Heart left ventricle (tissue), 16 donors: ENCODE measurements at regions not wholly inside any gene's neighbourhood (a gene's known extent, or its start where the extent isn't known, plus 50 kb on each side); places are given as distances from the start of the nearest gene placed in this dataset.

Source experiments
- ATAC-seq, 4 donors: fragments of 200-7000 bp; cut with Tn5 transposase; one replicate each; pipeline ENCODE4 v1.9.1; 2020 to 2022; ENCODE audit warnings: moderate library complexity in 4 of 4, mild to moderate bottlenecking in 3 of 4, moderate number of reproducible peaks in 1 of 4
- DNase-seq, 5 donors: peaks; one replicate each; pipeline ENCODE4 v3.0.0-alpha.2; 2020
- H3K27ac ChIP-seq, 12 donors: fragments of 200-600 bp; sonication (generic) in 4 of 12; one replicate each; pipeline versions ENCODE4 v1.5.0 to v1.8.0; 2016 to 2022; ENCODE audit warnings: mild to moderate bottlenecking in 2 of 12
- H3K27me3 ChIP-seq, 9 donors: fragments of 200-600 bp; sonication (generic) in 2 of 9; one replicate each; pipeline versions ENCODE4 v1.5.1 to v1.8.0; 2016 to 2022; ENCODE audit warnings: mild to moderate bottlenecking in 3 of 9
- H3K36me3 ChIP-seq, 9 donors: fragments of 200-600 bp; sonication (generic) in 2 of 9; one replicate each; pipeline versions ENCODE4 v1.5.0 to v1.8.0; 2018 to 2022; ENCODE audit warnings: mild to moderate bottlenecking in 2 of 9
- H3K4me1 ChIP-seq, 12 donors: fragments of 200-600 bp; sonication (generic) in 4 of 12; one replicate each; pipeline versions ENCODE4 v1.5.0 to v1.8.0; 2016 to 2022; ENCODE audit warnings: mild to moderate bottlenecking in 3 of 12
- H3K4me3 ChIP-seq, 12 donors: fragments of 200-600 bp; sonication (generic) in 4 of 12; one replicate each; pipeline versions ENCODE4 v1.5.0 to v1.8.0; 2017 to 2022; ENCODE audit warnings: mild to moderate bottlenecking in 9 of 12, moderate library complexity in 4 of 12
- H3K9me3 ChIP-seq, 12 donors: fragments of 200-600 bp; sonication (generic) in 4 of 12; one replicate each; pipeline versions ENCODE4 v1.5.0 to v1.8.0; 2016 to 2022; ENCODE audit warnings: mild to moderate bottlenecking in 1 of 12
- CTCF ChIP-seq, 12 donors: fragments of 200-600 bp; sonication (generic) in 4 of 12; IDR thresholded peaks; one replicate each; pipeline versions ENCODE4 v1.5.0 to v1.8.0; 2018 to 2022; ENCODE audit warnings: antibody characterized with exemption in 12 of 12, mild to moderate bottlenecking in 5 of 12
- POLR2A ChIP-seq, 2 donors: fragments of 450-650 bp; IDR thresholded peaks; one replicate each; pipeline ENCODE4 v1.6.1; 2017; ENCODE audit warnings: antibody characterized with exemption in 2 of 2, mild to moderate bottlenecking in 2 of 2, moderate library complexity in 2 of 2
- WGBS, 4 donors: extraction: QIAGEN DNeasy Blood & Tissue Kit in 2 of 4; methylation state at CpG; one replicate each; pipeline versions ENCODE4 v1.1.5 to v1.1.7; 2013 to 2018; 5-methylcytosine and 5-hydroxymethylcytosine counted together
- intact Hi-C, 10 donors: fragments of 100-400 bp; cut with DNase I; formaldehyde crosslinking; loops; one replicate each; pipeline versions ENCODE4 v1.11.1 to v1.14.2; 2022
- donor health status: ischemic (EF 13 %, LVEDD 7.1; RV severe dilation, severe dysfunction).
- donor health status: healthy with polysubstance abuse.
- donor health status: DM: no; HTN: yes; CAD: no.
- donor health status: DM: no; HTN: no; CAD: no.
- donor health status: ischemic (EF 25% LVEDD 6.9; RV normal size, moderate dysfunction).
- donor health status: ischemic (EF 25% LVEDD 5.7; RV mildly dilated, moderate dysfunction).
- donor health status: healthy.
- donor health status: DM: yes; HTN: yes; CAD: no.
- donor health status: ischemic (EF 35%, LVEDD 5.7; RV mildly dilated, moderate dysfunction).
- donor health status: nonischemic (EF 11% LVEDD 7.7; RV severe dilation, severe dysfunction).
- donor health status: DM: yes; HTN: yes; CAD: no.
- donor health status: PGD.
- donor health status: ischemic (EF 29% LVEDD 5.4; RV normal size, mild dysfunction).
- donor health status: nonischemic (EF 23%, LVEDD 6.1; RV moderate dilation, normal function).

- DNase-seq (no peak), ATAC-seq (no peak)
- Histone ChIP-seq H3K27me3 (no peaks in the 10 kb centered on the region), H3K27ac (no peak overlapping the region), H3K9me3 (no peaks in the 10 kb centered on the region), H3K36me3 (no peaks in the 10 kb centered on the region), H3K4me1 (no peaks in the 10 kb centered on the region), H3K4me3 (no peak overlapping the region)
- 79 to 84% (median 81%) methylated on average over 3 of the region's 3 CpGs for WGBS, 4 donors
- intact Hi-C loops, result no loop called here
- no peak for TF ChIP-seq CTCF (IDR thresholded peaks at IDR 0.05)
- TF ChIP-seq POLR2A (IDR thresholded peaks at IDR 0.05), result no peak
Observed at GRCh38 chr11:26072614-26073153, 259.2 kb upstream of the ANO3 start.

DNA sequence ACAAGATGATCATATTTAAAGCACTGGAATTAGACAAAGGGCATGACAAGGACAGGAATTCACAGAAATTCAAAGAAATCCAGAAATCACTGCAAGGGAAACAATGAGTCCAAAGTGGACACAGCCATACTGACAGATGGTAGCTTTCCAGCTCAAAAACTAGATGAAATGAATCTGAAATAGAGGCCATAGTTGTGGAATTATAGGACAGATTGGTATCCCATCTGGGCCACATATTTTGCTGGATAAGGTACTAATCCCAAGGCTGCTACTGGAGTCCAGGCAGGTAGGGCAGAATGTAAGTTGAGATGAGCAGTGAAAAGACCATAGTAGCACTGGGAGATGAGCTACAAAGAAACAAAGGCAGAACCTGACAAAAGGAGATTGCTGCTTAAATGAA lies 258.3 kb upstream of the ANO3 start:
- no peaks in the 10 kb centered on the region for H3K27me3 ChIP-seq
- no peak overlapping the region for H3K4me3 ChIP-seq
- intact Hi-C loops, result no loop called here
- H3K4me1 ChIP-seq, result no peaks in the 10 kb centered on the region
- no peak for ATAC-seq
- DNase-seq, result no peak
- H3K36me3 ChIP-seq, result no peaks in the 10 kb centered on the region
- TF ChIP-seq CTCF (IDR thresholded peaks at IDR 0.05) (no peak), POLR2A (IDR thresholded peaks at IDR 0.05) (no peak)
- no peak overlapping the region for H3K27ac ChIP-seq
- no peaks in the 10 kb centered on the region for H3K9me3 ChIP-seq

GRCh38 chr11:26076233-26076990 lies 255.5 kb upstream of the ANO3 start:
- no peak for ATAC-seq
- WGBS, 4 donors, result 72 to 77% (median 74%) methylated on average over 3 of the region's 3 CpGs
- Histone ChIP-seq H3K27me3 (no peaks in the 10 kb centered on the region), H3K4me3 (no peak overlapping the region), H3K9me3 (no peaks in the 10 kb centered on the region), H3K36me3 (no peaks in the 10 kb centered on the region), H3K4me1 (no peaks in the 10 kb centered on the region), H3K27ac (no peak overlapping the region)
- intact Hi-C loops, result no loop called here
- TF ChIP-seq CTCF (IDR thresholded peaks at IDR 0.05) (no peak), POLR2A (IDR thresholded peaks at IDR 0.05) (no peak)
- DNase-seq, result no peak

- H3K4me3 ChIP-seq, result no peak overlapping the region
- no peaks in the 10 kb centered on the region for H3K36me3 ChIP-seq
- TF ChIP-seq POLR2A (IDR thresholded peaks at IDR 0.05), result no peak
- TF ChIP-seq CTCF (IDR thresholded peaks at IDR 0.05), result no peak
- WGBS, 4 donors, result 55 to 60% (median 58%) methylated on average over 5 of the region's 5 CpGs
- no peaks in the 10 kb centered on the region for H3K9me3 ChIP-seq
- no peak overlapping the region for H3K27ac ChIP-seq
- ATAC-seq, result no peak
- DNase-seq, result no peak
- no peaks in the 10 kb centered on the region for H3K4me1 ChIP-seq
- H3K27me3 ChIP-seq, result no peaks in the 10 kb centered on the region
- intact Hi-C loops, result no loop called here
Observed at GRCh38 chr11:26078231-26078821, 253.6 kb upstream of the ANO3 start.
